LHCN-M2 (cell line): ENCODE measurements at regions not wholly inside any gene's neighbourhood (a gene's known extent, or its start where the extent isn't known, plus 50 kb on each side); places are given as distances from the start of the nearest gene placed in this dataset.

Source experiments
- DNase-seq: peaks from one replicate; pipeline ENCODE4 v3.0.0-alpha.2; 2012; ENCODE audit warnings: low read depth

DNA sequence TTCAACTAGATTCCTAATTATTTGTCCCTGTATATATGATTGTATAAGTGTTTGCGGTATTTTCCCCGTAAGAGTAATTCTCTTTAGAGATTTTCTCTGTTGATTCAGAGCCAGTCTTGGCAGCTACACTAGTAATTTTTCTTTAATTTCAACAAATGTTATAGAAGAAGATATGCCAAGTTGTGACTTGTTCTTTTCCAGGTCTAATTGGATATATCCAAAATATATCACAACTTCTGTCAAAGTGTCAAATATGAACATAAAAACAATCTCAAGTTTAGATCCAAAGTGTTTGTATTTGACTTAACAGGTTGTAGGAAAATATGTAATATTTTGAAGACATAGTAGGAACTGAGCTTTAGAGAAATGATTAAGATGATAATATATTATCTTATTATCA, 733.9 kb upstream of the SLITRK5 start:
- DNase-seq = no peak

DNA sequence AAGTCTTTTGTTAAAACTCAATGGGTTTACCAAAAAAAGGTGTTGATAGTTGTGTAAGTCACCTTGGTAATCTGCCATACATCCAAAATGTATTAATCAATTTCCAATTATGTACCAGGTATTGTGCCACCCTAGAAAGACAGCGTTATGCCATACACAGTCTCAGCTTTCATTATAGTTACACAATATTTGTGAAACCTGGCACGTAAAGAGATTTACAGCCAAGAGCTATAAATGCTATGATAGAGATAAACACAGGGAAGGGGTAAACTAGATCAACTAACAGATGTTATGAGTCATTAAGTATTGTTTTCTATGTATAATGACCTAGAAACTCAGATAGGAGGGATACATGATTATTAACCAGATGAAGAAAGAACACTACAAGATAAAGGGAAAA, 725.6 kb upstream of the SLITRK5 start:
- DNase-seq = peak; percentile 29

- DNase-seq = peak; percentile 24
Observed at GRCh38 chr13:86946734-86947133, 724.4 kb upstream of the SLITRK5 start.

GRCh38 chr13:86954341-86954740, 716.8 kb upstream of the SLITRK5 start:
- no peak for DNase-seq

DNA sequence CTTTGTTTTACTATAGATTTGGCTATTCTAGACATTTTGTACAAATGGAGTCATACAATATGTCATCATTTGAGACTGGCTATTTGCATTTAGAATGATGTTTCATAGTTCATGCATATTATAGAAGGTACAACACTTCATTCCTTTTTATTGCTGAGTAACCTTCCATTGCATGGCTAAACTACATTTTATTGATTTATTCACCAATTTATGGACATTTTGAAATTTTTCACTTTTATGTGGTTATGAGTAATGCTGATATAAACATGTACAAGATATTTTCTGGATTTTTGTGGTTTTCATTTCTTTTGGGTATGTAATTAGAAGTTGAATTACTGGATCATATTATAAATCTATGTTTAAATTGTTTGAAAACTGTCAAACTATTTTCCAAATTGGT, 710.3 kb upstream of the SLITRK5 start:
- DNase-seq = peak; percentile 67

DNA sequence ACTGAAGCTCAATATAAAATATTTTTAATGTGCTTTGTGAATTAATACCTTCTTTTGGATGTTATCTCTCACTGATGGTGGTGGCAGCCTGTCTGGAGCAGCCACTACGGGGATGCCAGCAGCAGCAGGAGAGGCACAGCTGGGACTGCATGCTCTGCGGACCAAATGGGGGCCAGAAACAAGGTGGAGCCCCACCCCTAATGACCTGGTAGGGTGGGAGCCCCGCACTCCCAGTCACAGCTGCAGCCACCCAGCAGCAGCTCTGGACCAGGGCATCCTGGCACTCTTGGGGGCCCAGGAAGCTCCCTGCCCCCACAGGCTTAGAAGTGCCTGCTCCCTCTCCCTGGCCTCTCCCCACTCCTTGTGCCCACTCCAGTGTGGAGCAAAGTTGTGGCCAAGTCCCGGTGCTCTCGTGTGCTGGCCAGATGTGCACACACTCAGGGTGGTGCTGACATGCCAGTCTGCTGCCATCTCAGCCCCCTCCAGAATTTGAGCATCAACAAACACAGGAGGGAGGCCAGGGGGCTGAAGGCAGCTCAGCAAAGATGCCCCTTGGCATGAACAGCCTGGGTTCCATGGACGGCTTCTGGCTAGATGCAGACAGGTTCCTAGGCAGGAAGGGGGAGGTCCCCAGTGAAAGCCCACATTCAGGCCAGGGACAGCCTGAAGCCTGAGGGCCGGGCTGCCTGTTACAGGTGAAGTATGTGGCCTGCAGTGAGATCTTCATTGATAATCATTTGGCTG, 696.7 kb upstream of the SLITRK5 start:
- DNase-seq = no peak

GRCh38 chr13:86974995-86975328, 696.2 kb upstream of the SLITRK5 start:
- DNase-seq = no peak

- peak; percentile 72 for DNase-seq
Observed at GRCh38 chr13:86976521-86977324, 694.4 kb upstream of the SLITRK5 start.

DNA sequence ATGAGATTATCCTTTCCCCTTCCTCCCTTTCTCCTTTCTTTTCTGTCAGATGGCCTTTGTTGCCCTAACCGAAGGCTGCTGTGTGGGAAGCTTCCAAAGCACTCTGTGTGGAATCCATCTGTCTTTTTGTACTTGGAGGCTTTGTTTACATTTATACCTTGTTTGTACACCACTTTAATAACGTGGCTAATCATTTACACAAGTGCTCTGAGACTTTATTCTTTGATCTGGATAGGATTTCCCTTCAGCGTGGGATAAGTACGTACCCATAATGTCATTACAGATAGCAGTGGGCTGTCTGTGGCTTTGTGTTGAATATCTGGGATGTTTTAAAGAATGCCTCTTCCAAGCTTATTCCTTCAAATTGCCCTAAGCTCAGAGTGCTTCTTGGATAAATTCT, 684.7 kb upstream of the SLITRK5 start:
- DNase-seq = no peak

DNA sequence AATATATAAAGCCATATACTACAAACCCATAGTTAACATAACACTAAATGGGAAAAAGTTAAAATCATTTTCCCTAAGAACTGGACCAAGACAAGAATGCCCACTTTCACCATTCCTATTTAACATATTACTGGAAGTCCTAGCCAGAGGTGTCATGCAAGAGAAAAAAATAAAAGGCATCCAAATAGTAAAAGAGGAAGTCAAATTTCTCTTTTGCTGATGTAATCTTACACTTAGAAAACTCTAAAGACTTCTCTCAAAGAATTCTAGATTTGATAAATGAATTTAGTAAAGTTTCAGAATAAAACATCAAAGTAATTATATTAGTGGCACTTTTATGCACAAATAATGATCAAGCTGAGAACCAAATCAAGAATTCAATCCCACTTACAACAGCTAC, 678.9 kb upstream of the SLITRK5 start:
- DNase-seq = no peak

DNA sequence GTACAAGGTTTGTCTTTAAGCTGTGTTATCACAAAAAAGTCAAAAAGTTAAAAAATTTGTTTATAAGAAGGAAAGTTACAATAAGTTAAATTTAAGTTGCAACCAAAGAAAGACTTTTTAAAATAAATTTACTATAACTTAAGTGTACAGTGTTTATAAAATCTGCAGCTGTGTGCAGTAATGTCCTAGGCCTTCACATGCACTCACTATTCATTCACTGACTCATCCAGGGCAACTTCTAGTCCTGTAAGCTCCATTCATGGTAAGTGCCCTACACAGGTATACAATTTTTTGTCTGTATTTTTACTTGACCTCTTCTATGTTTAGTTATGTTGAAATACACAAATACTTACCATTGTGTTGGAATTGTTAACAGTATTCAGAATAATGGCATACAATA, 667.9 kb upstream of the SLITRK5 start:
- no peak for DNase-seq

DNA sequence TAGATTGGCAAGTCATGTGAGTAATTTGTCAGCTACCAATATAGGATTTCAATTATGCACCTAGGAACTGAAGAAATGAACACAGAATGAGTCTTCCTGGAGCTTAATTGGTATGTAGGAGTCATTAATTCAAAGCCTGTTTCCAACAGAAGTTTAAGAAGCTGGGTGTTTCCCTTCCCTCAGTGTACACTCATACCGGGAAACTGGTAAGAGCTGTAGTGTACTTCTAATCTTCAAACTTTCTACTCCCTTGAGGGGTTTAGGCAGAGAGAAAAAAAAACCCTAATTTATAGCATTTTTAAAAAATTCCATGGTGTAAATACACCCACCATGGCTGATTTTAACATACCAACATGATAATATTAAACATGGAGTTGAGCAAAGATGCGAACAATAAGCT, 665.7 kb upstream of the SLITRK5 start:
- no peak for DNase-seq

DNA sequence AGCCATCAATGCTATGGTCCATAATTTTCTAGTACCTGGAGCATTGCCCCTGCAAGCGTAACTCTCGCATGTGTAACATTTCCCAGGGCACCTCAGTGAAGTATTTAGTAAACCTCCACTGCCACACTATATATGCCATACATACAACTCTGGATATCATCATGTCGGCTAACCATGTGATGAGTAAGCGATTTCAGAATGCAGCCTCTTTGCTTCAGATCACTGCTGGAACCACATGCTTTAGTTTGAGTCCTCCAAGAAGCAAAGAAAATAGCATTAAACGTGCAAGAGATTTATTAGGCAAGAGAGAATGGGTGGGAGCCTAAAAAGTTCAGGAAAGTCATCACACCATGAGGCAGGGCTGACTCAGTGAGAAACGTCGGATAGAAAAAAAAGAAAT, 635.6 kb upstream of the SLITRK5 start:
- no peak for DNase-seq

DNA sequence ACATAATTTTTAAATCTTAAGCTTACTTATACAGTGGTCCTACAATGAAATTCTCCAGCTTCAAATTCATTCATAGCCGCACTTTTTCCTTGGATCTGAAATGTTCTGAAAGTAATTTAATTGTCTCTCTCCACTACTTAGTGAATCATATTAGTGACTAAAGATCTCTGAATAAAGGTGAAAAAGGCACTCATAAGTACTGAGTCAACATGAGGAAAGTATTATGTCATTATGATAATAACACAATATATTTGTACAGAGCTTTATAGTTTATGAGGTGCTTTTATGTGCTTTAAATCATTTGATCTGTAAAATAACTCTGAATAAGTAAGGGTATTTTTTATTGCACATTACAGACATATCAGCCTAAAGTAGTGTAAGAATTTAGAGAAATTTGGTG, 628.2 kb upstream of the SLITRK5 start:
- peak; percentile 58 for DNase-seq

GRCh38 chr13:87052731-87053130, 618.4 kb upstream of the SLITRK5 start:
- peak; percentile 44 for DNase-seq

- peak; percentile 34 for DNase-seq
Observed at GRCh38 chr13:87057807-87058520, 613.2 kb upstream of the SLITRK5 start.

DNA sequence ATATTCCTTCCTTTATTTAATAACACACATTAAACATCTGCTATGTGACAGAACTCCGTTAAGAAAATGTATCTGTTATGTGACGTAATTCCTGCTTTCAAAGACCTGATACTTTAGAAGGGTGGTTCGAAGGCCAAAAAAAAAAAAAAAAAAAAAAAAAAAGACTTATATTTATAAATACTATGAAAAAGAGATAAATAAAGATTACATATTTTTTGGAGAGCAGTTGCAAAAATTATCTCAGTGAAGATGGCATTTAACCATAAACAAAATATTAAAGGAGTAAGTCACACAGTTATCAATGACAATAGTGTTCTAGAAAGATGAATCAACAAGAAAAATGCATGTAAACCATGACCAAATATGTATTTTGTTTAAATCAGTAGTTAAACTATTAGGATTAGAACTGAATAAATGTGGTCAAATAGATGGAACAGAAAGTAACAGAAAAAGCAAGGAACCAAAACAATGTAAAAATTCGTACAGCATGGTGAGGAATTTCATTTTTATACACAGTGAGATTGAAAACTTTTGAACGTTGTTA, 612.3 kb upstream of the SLITRK5 start:
- DNase-seq = no peak

DNA sequence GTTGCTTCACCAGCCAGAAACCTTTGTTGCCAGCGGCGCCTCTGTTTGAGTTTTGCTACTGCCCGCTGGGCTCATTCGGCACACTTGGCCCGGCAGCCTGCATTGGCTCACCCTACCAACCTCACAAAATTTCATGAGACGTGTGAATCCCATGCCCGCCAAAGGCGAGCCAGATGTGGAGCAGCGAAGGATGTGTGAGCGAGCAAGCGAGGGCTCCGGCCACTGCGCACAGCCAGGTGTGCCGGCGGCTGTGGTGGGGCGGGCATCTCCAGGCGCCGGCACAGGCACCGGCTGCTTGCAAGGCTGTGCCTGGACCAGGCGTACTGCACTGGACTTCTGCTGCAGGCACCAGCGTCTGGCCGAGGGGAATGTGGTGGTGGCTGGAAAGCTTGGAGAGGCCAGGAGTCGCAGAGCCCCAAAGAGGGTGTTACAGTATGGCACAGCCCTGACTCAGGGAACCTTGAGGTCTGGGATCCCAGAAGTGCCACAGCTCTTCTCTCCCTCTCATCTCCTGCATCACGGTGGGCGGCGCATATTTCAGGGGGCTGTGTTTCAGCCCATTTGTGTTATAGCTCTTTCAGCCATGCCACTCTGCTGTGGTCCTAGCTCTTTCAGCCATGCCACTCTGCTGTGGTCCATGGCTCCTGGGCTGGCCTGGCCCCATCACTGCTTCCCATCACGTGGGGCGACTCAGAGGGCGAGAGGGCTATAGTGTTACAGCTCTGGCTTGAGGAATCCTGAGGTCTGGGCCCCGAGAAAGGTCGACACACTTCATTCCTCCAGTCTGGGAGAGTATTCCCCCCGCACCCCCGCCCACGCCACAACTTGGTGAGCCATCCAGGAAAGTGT, 592.0 kb upstream of the SLITRK5 start:
- no peak for DNase-seq

DNA sequence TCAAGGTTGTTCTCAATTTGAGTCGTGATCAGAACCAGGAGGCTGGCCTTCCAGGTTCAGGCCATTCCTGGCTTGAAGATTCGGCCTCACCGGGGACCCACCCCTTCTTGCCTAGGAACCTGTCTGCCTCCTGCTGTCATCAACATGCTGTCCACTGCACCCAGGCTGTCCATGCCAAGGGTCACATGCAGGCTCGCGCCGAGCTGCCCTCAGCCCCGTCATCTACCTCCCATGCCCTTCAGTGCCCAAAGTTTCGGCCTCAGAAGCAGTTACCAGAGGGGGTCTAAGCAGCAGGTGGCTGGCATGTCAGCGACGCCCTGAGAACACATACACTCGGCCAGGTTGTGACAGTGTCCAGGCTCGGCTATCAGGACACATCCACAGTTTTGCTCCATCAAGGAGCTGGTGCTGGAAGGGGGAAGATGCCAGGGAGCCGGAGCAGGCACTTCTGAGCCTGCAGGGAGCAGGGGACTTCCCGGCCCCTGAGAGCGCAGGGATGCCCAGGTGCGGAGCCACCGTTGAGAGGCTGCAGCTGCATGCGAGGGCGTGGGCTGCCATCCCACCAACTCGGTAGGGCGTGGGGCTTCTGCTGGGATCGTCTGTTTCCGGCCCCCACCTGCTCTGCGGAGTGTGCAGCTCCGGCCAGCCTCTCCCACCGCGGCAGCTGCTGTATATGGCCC, 590.9 kb upstream of the SLITRK5 start:
- DNase-seq = no peak

DNA sequence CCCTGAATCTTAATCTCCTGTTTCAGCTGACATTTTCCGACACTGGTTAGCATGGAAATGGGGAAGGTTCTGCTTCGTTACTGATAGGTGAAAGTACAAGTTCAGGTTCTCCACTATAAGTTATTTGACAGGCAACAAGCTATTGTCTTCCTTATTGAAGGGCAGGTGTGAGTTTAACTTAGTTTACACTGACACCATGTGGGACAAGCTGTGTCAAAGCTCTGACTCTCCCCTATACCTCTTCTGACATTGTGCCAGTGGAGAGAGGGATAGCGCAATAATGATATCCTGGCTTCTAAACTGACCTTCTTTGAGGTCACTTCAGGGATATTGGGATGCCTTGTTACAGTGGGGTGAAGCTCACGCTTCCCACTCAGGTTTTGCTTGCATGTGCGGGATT, 587.0 kb upstream of the SLITRK5 start:
- no peak for DNase-seq

DNA sequence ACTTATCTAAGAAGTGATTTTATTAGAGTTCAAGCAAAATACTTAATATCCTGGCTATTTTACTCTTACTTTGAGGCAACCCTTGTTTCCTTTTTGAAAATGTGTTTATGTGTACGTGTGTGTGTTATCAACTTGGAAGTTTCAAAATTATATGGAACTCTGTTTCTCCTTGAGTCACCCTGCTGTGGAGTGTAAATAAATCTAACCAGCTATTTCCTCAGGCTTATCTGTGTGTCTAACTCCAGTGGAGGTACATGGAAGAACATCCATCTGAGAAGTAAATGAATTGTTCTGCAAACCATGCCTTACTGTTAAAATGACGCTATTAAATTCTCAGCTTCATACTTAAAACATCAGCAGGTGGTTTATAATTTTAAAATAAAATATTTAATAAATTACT, 583.4 kb upstream of the SLITRK5 start:
- DNase-seq = no peak
